Omental fat pad (tissue), 3 donors: ENCODE measurements at regions not wholly inside any gene's neighbourhood (a gene's known extent, or its start where the extent isn't known, plus 50 kb on each side); places are given as distances from the start of the nearest gene placed in this dataset.

ENCODE experiments used
- ATAC-seq: fragments of 150-250 bp; one replicate; pipeline ENCODE4 v1.9.1; 2016; ENCODE audit warnings: mild to moderate bottlenecking, moderate library complexity; ENCODE audit not compliant: low FRiP score
- DNase-seq: peaks from one replicate; pipeline ENCODE4 v3.0.0-alpha.2; 2019; ENCODE audit warnings: low spot score
- CTCF ChIP-seq, 3 donors: fragments of 450-650 bp; IDR thresholded peaks; one replicate each; pipeline ENCODE4 v1.5.1; 2016 to 2017; ENCODE audit warnings: antibody characterized with exemption in 3 of 3, mild to moderate bottlenecking in 3 of 3, moderate library complexity in 2 of 3

GRCh38 chrX:131727778-131728177, 183.9 kb downstream of the OR13H1 start:
- no peak for ATAC-seq
- TF ChIP-seq CTCF (IDR thresholded peaks at IDR 0.05) = no peak
- DNase-seq = no peak

GRCh38 chrX:131728295-131729145, 184.6 kb downstream of the OR13H1 start:
- DNase-seq (peak; percentile 54), ATAC-seq (peak; percentile 86)
- TF ChIP-seq CTCF (IDR thresholded peaks at IDR 0.05) = peak in 1 of 3 donors; percentile 28

GRCh38 chrX:131729295-131729694, 185.4 kb downstream of the OR13H1 start:
- TF ChIP-seq CTCF (IDR thresholded peaks at IDR 0.05) = no peak
- DNase-seq = peak; percentile 63
- peak; percentile 58 for ATAC-seq

- no peak for TF ChIP-seq CTCF (IDR thresholded peaks at IDR 0.05)
- peak; percentile 71 for ATAC-seq
- peak; percentile 80 for DNase-seq
Measured at GRCh38 chrX:131734621-131735020, 190.7 kb downstream of the OR13H1 start.

GRCh38 chrX:131735127-131735526, 191.3 kb downstream of the OR13H1 start:
- ATAC-seq (peak; percentile 32), DNase-seq (no peak)
- no peak for TF ChIP-seq CTCF (IDR thresholded peaks at IDR 0.05)

- DNase-seq (no peak), ATAC-seq (no peak)
- TF ChIP-seq CTCF (IDR thresholded peaks at IDR 0.05) = no peak
Measured at GRCh38 chrX:131739823-131740222, 195.9 kb downstream of the OR13H1 start.

- peak; percentile 89 for ATAC-seq
- peak; percentile 88 for DNase-seq
- TF ChIP-seq CTCF (IDR thresholded peaks at IDR 0.05) = no peak
Measured at GRCh38 chrX:131741103-131741581, 197.3 kb downstream of the OR13H1 start.
